Peyer's patch (tissue), 4 donors: ENCODE measurements at regions not wholly inside any gene's neighbourhood (a gene's known extent, or its start where the extent isn't known, plus 50 kb on each side); places are given as distances from the start of the nearest gene placed in this dataset.

Source experiments
- POLR2A ChIP-seq, 2 donors: fragments of 450-650 bp; IDR thresholded peaks; one replicate each; pipeline ENCODE4 v1.5.1; 2017; ENCODE audit warnings: antibody characterized with exemption in 2 of 2, mild to moderate bottlenecking in 2 of 2, moderate library complexity in 2 of 2
- TF ChIP-seq, protein P1 (sequence below), 6 experiments: fragments of 450-650 bp in 4 of 6; fragments of 200-600 bp in 2 of 6; sonication (generic) in 1 of 6; IDR thresholded peaks; one replicate each; pipeline ENCODE4 v1.5.1; 2017 to 2019; ENCODE audit warnings: antibody characterized with exemption in 6 of 6, mild to moderate bottlenecking in 3 of 6, moderate library complexity in 1 of 6

DNA sequence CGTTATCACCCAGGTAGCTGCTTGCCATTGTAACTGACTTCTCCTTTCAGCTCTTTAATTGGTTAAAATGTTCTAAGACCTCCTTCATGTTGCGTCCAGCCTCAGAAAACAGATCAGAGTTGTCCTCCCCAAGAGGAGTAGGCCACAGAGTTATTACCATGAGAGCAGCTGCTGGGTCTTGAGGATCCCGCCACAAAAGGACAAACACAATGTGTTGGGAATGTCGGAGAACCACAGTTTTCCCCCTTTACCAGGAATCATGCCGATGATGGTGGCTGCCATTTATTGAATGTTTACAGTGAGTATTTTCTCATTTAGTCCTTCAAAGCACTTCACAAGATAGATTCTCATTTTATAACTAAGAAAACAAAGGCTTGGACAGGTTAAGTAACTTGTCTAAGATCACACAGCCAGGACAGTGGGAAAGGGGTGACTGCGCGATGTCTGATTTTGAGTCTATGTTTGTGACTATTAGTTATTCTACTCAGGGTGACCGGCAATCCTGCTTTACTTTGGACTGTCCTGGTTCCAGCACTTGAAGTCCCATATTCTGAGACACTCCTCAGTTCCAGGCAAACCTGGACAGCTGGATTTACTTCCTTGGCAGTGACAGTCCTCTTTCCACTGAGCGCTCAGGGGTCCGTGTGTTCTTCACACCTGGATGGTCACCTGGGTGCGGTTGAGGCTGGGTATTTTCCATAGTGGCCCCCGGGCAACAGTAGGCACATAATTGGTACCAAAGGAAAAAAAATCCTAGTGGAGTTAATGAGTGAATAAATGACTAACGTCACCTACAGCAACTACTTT, 93.6 kb downstream of the LIPG start:
- TF ChIP-seq, protein P1, sequence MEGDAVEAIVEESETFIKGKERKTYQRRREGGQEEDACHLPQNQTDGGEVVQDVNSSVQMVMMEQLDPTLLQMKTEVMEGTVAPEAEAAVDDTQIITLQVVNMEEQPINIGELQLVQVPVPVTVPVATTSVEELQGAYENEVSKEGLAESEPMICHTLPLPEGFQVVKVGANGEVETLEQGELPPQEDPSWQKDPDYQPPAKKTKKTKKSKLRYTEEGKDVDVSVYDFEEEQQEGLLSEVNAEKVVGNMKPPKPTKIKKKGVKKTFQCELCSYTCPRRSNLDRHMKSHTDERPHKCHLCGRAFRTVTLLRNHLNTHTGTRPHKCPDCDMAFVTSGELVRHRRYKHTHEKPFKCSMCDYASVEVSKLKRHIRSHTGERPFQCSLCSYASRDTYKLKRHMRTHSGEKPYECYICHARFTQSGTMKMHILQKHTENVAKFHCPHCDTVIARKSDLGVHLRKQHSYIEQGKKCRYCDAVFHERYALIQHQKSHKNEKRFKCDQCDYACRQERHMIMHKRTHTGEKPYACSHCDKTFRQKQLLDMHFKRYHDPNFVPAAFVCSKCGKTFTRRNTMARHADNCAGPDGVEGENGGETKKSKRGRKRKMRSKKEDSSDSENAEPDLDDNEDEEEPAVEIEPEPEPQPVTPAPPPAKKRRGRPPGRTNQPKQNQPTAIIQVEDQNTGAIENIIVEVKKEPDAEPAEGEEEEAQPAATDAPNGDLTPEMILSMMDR (IDR thresholded peaks at IDR 0.05): no peak
- TF ChIP-seq POLR2A (IDR thresholded peaks at IDR 0.05): no peak
